ENCODE measurements at regions not wholly inside any gene's neighbourhood (a gene's known extent, or its start where the extent isn't known, plus 50 kb on each side); places are given as distances from the start of the nearest gene placed in this dataset.

- no peak for TF ChIP-seq POLR2A (IDR thresholded peaks at IDR 0.05; ENCODE audit: insufficient read depth in 1 of 2, low read depth in 2 of 2, low read length in 2 of 2)
- no peak for TF ChIP-seq ZNF275 (CRISPR knock-in tag; IDR thresholded peaks at IDR 0.05; ENCODE audit: borderline replicate concordance)
- no peak for TF ChIP-seq PREB (CRISPR knock-in tag; IDR thresholded peaks at IDR 0.05)
- TF ChIP-seq ZNF331 (CRISPR knock-in tag; IDR thresholded peaks at IDR 0.05) = no peak
- TF ChIP-seq TP53 (CRISPR knock-in tag; conservative IDR thresholded peaks at IDR 0.05) = no peak
- no peak for TF ChIP-seq ZNF678 (CRISPR knock-in tag; IDR thresholded peaks at IDR 0.05)
- TF ChIP-seq POLR2AphosphoS5 (IDR thresholded peaks at IDR 0.05; ENCODE audit: low read depth, low read length) = no peak
These were observed 254.5 kb upstream of the VEGFC start for GRCh38 chr4:177047070-177047850.
